GM23248 (cell line): ENCODE measurements at regions not wholly inside any gene's neighbourhood (a gene's known extent, or its start where the extent isn't known, plus 50 kb on each side); places are given as distances from the start of the nearest gene placed in this dataset.

Experiments used
- EZH2 ChIP-seq: fragments of 200-600 bp; sonication (generic); IDR thresholded peaks from 2 replicates; pipeline ENCODE4 v1.6.1; 2018; ENCODE audit warnings: antibody characterized with exemption, mild to moderate bottlenecking; ENCODE audit not compliant: insufficient read depth, poor library complexity, severe bottlenecking
- EZH2phosphoT487 ChIP-seq: fragments of 200-600 bp; sonication (generic); IDR thresholded peaks from 2 replicates; pipeline ENCODE4 v1.6.1; 2018; ENCODE audit warnings: antibody characterized with exemption, moderate library complexity, mild to moderate bottlenecking, low read depth; ENCODE audit not compliant: insufficient read depth

DNA sequence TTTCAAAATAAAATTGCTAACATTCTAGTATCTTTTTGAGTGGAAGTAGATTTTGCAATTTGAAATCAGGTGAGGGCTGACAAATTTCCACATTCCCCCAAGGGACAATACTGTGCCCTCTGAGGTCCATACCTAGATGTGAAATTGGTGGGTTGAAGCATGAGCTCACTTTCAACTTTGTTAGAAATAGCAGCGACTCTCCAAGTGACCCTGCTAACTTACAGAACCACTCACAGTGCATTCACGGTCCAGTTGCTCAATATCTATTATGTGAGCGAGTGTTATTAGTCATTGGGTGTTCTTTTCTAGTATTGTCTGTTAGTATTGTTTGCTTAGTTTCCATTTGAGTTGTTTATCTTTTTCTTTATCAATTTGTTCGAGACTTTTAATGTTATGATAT, 53.6 kb upstream of the ASB17 start:
- TF ChIP-seq EZH2phosphoT487 (no peak), EZH2 (no peak)
